ENCODE measurements at regions not wholly inside any gene's neighbourhood (a gene's known extent, or its start where the extent isn't known, plus 50 kb on each side); places are given as distances from the start of the nearest gene placed in this dataset.

GRCh38 chr12:83784298-83784890 lies 1097.7 kb downstream of the TMTC2 start:
- TF ChIP-seq SIN3A (IDR thresholded peaks at IDR 0.05; ENCODE audit: borderline replicate concordance, insufficient read depth, low read length) (no peak), POLR2AphosphoS5 (IDR thresholded peaks at IDR 0.05; ENCODE audit: low read depth, low read length) (no peak), TAF1 (IDR thresholded peaks at IDR 0.05; ENCODE audit: borderline replicate concordance, insufficient read depth, low read length) (no peak), FOXP2 (optimal IDR thresholded peaks at IDR 0.05; ENCODE audit: borderline replicate concordance, extremely low read depth, extremely low read length, insufficient read depth) (no peak)
- TF ChIP-seq, protein P1, sequence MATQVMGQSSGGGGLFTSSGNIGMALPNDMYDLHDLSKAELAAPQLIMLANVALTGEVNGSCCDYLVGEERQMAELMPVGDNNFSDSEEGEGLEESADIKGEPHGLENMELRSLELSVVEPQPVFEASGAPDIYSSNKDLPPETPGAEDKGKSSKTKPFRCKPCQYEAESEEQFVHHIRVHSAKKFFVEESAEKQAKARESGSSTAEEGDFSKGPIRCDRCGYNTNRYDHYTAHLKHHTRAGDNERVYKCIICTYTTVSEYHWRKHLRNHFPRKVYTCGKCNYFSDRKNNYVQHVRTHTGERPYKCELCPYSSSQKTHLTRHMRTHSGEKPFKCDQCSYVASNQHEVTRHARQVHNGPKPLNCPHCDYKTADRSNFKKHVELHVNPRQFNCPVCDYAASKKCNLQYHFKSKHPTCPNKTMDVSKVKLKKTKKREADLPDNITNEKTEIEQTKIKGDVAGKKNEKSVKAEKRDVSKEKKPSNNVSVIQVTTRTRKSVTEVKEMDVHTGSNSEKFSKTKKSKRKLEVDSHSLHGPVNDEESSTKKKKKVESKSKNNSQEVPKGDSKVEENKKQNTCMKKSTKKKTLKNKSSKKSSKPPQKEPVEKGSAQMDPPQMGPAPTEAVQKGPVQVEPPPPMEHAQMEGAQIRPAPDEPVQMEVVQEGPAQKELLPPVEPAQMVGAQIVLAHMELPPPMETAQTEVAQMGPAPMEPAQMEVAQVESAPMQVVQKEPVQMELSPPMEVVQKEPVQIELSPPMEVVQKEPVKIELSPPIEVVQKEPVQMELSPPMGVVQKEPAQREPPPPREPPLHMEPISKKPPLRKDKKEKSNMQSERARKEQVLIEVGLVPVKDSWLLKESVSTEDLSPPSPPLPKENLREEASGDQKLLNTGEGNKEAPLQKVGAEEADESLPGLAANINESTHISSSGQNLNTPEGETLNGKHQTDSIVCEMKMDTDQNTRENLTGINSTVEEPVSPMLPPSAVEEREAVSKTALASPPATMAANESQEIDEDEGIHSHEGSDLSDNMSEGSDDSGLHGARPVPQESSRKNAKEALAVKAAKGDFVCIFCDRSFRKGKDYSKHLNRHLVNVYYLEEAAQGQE (IDR thresholded peaks at IDR 0.05; ENCODE audit: insufficient read depth in 1 of 2, low read depth in 2 of 2, low read length in 2 of 2), result no peak

DNA sequence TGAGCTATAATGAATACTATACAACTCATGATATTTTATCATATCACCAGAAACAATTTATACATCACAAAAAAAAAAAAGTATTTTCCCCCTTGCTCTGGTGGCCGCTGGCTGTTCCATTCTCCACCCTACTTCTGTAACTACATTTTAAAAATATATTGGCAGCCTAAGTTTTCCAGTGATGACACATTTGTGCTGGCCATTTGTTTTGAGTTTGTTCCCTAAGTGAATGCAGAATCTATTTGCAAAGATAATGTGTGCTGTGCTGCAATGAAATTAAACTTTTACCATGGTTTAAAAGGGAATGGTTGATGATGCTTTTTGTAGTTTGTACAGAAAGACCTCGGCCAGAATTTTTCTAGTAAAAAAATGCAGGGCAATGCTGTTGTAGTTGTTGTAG lies 1092.8 kb downstream of the TMTC2 start:
- TF ChIP-seq TAF1 (IDR thresholded peaks at IDR 0.05; ENCODE audit: borderline replicate concordance, insufficient read depth, low read length) (no peak), POLR2AphosphoS5 (IDR thresholded peaks at IDR 0.05; ENCODE audit: low read depth, low read length) (no peak), SIN3A (IDR thresholded peaks at IDR 0.05; ENCODE audit: borderline replicate concordance, insufficient read depth, low read length) (no peak), FOXP2 (optimal IDR thresholded peaks at IDR 0.05; ENCODE audit: borderline replicate concordance, extremely low read depth, extremely low read length, insufficient read depth) (no peak)
- TF ChIP-seq, protein P1 (IDR thresholded peaks at IDR 0.05; ENCODE audit: insufficient read depth in 1 of 2, low read depth in 2 of 2, low read length in 2 of 2), result no peak

GRCh38 chr12:83769151-83769550 lies 1082.4 kb downstream of the TMTC2 start:
- TF ChIP-seq TAF1 (IDR thresholded peaks at IDR 0.05; ENCODE audit: borderline replicate concordance, insufficient read depth, low read length) (no peak), FOXP2 (optimal IDR thresholded peaks at IDR 0.05; ENCODE audit: borderline replicate concordance, extremely low read depth, extremely low read length, insufficient read depth) (no peak), POLR2AphosphoS5 (IDR thresholded peaks at IDR 0.05; ENCODE audit: low read depth, low read length) (no peak), SIN3A (IDR thresholded peaks at IDR 0.05; ENCODE audit: borderline replicate concordance, insufficient read depth, low read length) (no peak)
- TF ChIP-seq, protein P1 (IDR thresholded peaks at IDR 0.05; ENCODE audit: insufficient read depth in 1 of 2, low read depth in 2 of 2, low read length in 2 of 2), result no peak

GRCh38 chr12:83767723-83768122 lies 1081.0 kb downstream of the TMTC2 start:
- no peak for TF ChIP-seq POLR2AphosphoS5 (IDR thresholded peaks at IDR 0.05; ENCODE audit: low read depth, low read length)
- TF ChIP-seq, protein P1 (IDR thresholded peaks at IDR 0.05; ENCODE audit: insufficient read depth in 1 of 2, low read depth in 2 of 2, low read length in 2 of 2), result no peak
- no peak for TF ChIP-seq FOXP2 (optimal IDR thresholded peaks at IDR 0.05; ENCODE audit: borderline replicate concordance, extremely low read depth, extremely low read length, insufficient read depth)
- no peak for TF ChIP-seq TAF1 (IDR thresholded peaks at IDR 0.05; ENCODE audit: borderline replicate concordance, insufficient read depth, low read length)
- no peak for TF ChIP-seq SIN3A (IDR thresholded peaks at IDR 0.05; ENCODE audit: borderline replicate concordance, insufficient read depth, low read length)

All from PFSK-1 (cell line).